ENCODE measurements at regions not wholly inside any gene's neighbourhood (a gene's known extent, or its start where the extent isn't known, plus 50 kb on each side); places are given as distances from the start of the nearest gene placed in this dataset.

- no peak for DNase-seq
Measured at GRCh38 chr20:57960803-57961575, 251.2 kb upstream of the PMEPA1 start.

GRCh38 chr20:57959589-57959988, 249.8 kb upstream of the PMEPA1 start:
- no peak for DNase-seq

- no peak for DNase-seq
Measured at GRCh38 chr20:57959018-57959417, 249.2 kb upstream of the PMEPA1 start.

GRCh38 chr20:57958050-57958420, 248.2 kb upstream of the PMEPA1 start:
- DNase-seq, result no peak

- DNase-seq, result no peak
Measured at GRCh38 chr20:57957411-57958049, 247.7 kb upstream of the PMEPA1 start.

GRCh38 chr20:57953638-57954037, 243.8 kb upstream of the PMEPA1 start:
- DNase-seq, result no peak

- no peak for DNase-seq
Measured at GRCh38 chr20:57952136-57952535, 242.3 kb upstream of the PMEPA1 start.

- DNase-seq, result no peak
Measured at GRCh38 chr20:57951549-57951948, 241.7 kb upstream of the PMEPA1 start.

GRCh38 chr20:57950764-57951485, 241.1 kb upstream of the PMEPA1 start:
- no peak for DNase-seq

- no peak for DNase-seq
Measured at GRCh38 chr20:57948180-57948955, 238.6 kb upstream of the PMEPA1 start.

- no peak for DNase-seq
Measured at GRCh38 chr20:57947421-57948179, 237.8 kb upstream of the PMEPA1 start.

- DNase-seq, result no peak
Measured at GRCh38 chr20:57946559-57947315, 236.9 kb upstream of the PMEPA1 start.

- DNase-seq, result no peak
Measured at GRCh38 chr20:57944988-57945387, 235.2 kb upstream of the PMEPA1 start.

- DNase-seq, result no peak
Measured at GRCh38 chr20:57943950-57944349, 234.1 kb upstream of the PMEPA1 start.

GRCh38 chr20:57943291-57943690, 233.5 kb upstream of the PMEPA1 start:
- no peak for DNase-seq

GRCh38 chr20:57941604-57942381, 232.0 kb upstream of the PMEPA1 start:
- DNase-seq, result no peak

GRCh38 chr20:57940868-57941522, 231.2 kb upstream of the PMEPA1 start:
- no peak for DNase-seq

- DNase-seq, result no peak
Measured at GRCh38 chr20:57940376-57940775, 230.6 kb upstream of the PMEPA1 start.

GRCh38 chr20:57939499-57939898, 229.7 kb upstream of the PMEPA1 start:
- no peak for DNase-seq
